SK-MEL-5 (cell line): ENCODE measurements at regions not wholly inside any gene's neighbourhood (a gene's known extent, or its start where the extent isn't known, plus 50 kb on each side); places are given as distances from the start of the nearest gene placed in this dataset.

Source experiments
- DNase-seq: peaks from one replicate; pipeline ENCODE4 v3.0.0-alpha.2; 2016; ENCODE audit warnings: low read depth, low spot score
- in situ Hi-C: cut with HindIII; loops from 2 replicates; pipeline ENCODE4 v1.10.0; 2016; ENCODE audit warnings: low sequenced_read_pairs, high pct_unique_total_duplicates, low pct_unique_long_range_greater_than_20kb

- in situ Hi-C loops = no loop called here
- DNase-seq = no peak
Measured at GRCh38 chr9:16202221-16202620, 649.4 kb downstream of the CCDC171 start.

- DNase-seq = no peak
- in situ Hi-C loops = no loop called here
Measured at GRCh38 chr9:16202914-16203728, 650.3 kb downstream of the CCDC171 start.

GRCh38 chr9:16203729-16204573 is 651.1 kb downstream of the CCDC171 start:
- no peak for DNase-seq
- in situ Hi-C loops = no loop called here

DNA sequence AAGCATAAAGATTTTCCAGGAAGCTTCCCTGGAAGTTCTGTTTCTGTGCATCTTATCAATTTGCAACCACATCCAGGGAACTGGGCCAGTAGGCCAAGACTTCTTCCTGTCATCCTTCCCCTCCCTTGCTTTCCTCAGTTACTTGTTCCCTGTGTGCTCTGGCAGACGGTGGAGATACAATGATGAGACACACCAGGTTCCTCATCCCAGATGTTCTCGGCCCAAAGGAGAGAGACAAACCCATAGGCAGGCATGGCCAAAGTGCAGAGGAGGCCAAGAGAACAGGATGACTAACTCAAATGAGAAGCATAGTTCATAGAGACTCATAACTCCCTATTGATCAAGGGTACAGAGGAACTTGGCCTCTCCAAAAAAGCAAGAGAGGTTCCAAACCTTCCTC is 652.6 kb downstream of the CCDC171 start:
- in situ Hi-C loops = no loop called here
- no peak for DNase-seq

DNA sequence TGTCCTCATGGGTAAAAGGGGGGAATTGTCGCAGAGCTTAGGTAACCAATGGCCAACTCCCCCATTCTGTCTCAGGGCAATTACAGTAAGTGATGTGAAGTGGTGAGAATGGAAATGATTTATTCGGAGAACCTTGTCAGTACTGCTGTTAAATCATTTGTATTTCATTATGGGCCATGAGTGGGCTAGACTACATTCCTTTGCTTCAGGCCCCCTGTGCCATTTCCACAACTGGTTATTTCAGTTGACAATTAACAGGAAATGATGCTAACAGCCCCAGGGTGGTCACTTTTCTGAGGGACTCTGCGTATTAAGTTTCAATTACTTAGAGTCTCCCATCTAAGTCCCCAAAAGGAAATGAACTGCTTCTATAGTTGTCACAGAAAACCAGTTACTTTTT is 653.7 kb downstream of the CCDC171 start:
- in situ Hi-C loops = no loop called here
- no peak for DNase-seq

DNA sequence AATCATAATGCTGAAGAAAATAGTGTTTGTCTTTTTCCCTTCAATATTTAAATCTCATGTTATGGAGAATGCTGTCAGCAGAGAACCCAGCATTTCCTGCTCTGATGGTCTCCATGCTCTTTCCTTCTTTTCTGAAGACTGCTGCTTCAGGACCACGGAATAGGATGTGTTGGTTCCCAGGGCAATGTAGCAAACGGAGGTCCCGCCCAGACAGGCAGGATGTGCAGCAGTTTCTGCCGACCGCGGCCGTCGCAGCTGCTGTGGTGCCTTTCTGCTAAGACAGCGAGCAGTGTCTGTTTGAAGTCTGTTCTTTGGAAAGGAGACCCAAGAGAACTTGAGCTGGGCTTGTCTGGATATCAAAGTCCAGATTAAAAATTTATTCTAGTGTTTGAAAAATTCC is 654.3 kb downstream of the CCDC171 start:
- in situ Hi-C loops = no loop called here
- DNase-seq = peak; percentile 38

GRCh38 chr9:16210440-16210839 is 657.6 kb downstream of the CCDC171 start:
- DNase-seq = no peak
- in situ Hi-C loops = no loop called here

DNA sequence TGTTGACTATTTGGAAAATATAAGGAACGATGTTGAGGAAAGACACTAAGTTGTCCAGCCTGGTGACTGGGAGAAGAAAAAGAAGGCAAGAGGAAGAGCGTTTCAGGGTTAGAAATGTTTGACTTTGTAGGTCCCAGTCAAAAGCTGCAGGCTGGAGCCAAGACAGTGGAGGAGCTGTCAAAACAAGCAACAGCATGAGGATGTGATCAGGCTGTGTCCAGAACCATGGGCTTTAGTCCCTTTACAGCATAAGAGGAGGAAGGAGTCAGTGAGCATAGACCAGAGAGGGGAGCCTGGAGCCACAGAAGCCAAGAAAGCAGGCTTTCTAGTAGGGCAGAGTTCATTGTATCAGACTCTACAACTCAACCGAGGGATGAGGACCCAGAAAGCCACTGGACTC is 658.5 kb downstream of the BNC2 start:
- in situ Hi-C loops = no loop called here
- no peak for DNase-seq

GRCh38 chr9:16213781-16214515 is 656.5 kb downstream of the BNC2 start:
- in situ Hi-C loops = no loop called here
- DNase-seq = no peak

- DNase-seq = no peak
- in situ Hi-C loops = no loop called here
Measured at GRCh38 chr9:16214677-16215352, 655.7 kb downstream of the BNC2 start.

DNA sequence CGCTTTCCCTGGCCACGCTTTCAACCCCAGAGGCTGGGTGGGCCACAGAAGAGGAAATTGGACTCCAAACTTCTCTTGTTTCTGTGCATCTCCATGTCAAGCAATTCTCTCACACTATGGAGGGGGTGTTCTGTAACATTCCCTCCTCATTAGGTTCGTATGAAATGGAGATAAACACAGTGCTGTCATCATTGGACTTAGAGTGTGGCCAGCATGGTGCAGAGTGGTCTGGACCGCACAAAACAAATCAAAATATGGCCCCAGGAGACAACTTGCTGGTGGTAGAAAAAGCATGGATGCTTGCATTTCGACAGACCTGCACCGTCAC is 655.2 kb downstream of the BNC2 start:
- in situ Hi-C loops = no loop called here
- DNase-seq = no peak

- in situ Hi-C loops = no loop called here
- no peak for DNase-seq
Measured at GRCh38 chr9:16217943-16218701, 652.3 kb downstream of the BNC2 start.

GRCh38 chr9:16221366-16221765 is 649.1 kb downstream of the BNC2 start:
- in situ Hi-C loops = no loop called here
- DNase-seq = no peak

GRCh38 chr9:16221822-16222547 is 648.5 kb downstream of the BNC2 start:
- in situ Hi-C loops = no loop called here

GRCh38 chr9:16223074-16223871 is 647.2 kb downstream of the BNC2 start:
- no peak for DNase-seq
- in situ Hi-C loops = no loop called here

More at GRCh38 chr9:16221822-16222547, 648.5 kb downstream of the BNC2 start:
- no peak for DNase-seq

GRCh38 chr9:16230731-16231130 is 639.7 kb downstream of the BNC2 start:
- in situ Hi-C loops = no loop called here
- DNase-seq = no peak
